DMS153 treated with DMSO at 0.1 percent for 48 hours (cell line): ENCODE measurements at regions not wholly inside any gene's neighbourhood (a gene's known extent, or its start where the extent isn't known, plus 50 kb on each side); places are given as distances from the start of the nearest gene placed in this dataset.
"Not testable (repeated sequence)": the region's sequence is repeated elsewhere in the genome, so short reads cannot be mapped to it uniquely, and the experiment has no call there.

Experiments
- DNase-seq: peaks from one replicate; lab custom pipeline; 2025; ENCODE audit not compliant: unreplicated experiment; lab: John Stamatoyannopoulos, UW

DNA sequence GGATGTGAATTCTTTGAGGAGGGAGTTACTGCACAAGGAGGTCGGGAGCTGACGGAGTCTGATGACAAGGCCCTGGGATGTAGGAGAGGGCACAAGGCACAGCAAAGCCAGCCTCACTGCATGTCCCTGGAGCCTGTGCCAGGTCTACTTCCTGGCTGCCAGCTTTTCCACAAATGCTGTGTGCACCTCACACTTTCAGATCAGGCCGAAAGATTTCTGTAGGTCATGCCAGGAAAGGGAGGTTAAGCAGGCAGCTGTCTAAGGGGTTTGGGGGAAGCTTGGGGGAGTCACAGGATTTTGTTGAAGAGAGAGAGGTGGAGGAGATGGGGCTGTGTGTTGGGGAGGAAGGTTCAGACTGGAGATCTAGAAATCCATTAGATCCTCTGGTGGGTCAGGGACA, 792.5 kb downstream of the KCNJ18 start:
- DNase-seq = no peak

DNA sequence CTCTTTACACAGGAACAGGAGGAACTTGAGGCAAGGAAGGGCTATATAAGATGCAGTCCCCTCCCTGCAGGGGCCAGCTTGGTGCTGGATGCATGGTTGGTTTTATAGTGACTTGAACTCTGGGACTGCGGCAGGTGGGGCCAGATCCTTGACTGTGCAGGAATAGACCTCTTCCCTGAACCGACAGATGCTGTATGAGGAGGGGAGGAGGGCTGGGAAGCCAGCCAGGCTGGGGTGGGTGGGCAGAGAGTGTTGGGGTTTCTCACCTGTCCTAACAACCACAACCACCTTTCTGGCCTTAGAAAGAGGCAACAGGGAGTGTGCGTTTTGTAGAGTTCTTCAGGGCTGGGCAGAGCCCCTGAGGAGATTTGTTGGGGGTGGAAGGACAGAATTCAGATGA, 798.1 kb downstream of the KCNJ18 start:
- no peak for DNase-seq

DNA sequence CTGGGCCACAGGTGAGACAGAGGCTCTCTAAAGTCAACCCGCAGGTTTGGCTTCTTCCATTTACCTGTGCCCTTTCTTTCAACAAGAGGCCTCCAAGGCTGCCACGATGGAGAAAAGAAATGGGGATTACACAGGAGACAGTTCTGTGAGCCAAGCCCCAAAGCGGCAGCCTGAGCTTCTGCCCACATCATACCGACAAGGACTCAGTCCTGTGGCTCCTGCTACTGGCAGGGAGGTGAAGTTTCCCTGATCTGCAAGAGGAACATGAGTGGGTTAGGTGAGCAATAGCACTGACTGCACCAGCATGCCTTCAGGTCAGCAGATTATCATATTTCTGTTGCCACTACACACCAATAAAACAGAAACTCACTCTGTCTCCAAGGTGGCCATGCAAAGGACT, 800.0 kb downstream of the KCNJ18 start:
- no peak for DNase-seq

DNA sequence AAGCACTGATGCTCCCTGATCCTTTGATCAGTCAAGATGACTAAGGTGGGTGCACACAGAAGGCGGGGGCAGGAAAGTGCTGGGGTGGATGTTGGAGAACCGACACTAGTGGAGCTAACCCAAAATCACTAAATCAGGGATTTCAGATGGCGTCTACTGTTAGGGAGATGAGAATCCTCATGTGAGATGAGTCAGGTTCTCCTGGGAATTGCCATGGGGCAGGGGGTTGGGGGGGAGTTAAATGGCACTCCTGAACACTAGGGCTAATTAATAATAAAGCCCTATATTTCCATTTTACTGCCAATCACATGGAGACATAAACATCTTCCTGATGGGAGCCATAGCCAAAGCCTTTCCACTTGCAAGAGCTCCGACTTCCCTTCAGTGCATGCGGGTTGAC, 804.1 kb downstream of the KCNJ18 start:
- DNase-seq = no peak

DNA sequence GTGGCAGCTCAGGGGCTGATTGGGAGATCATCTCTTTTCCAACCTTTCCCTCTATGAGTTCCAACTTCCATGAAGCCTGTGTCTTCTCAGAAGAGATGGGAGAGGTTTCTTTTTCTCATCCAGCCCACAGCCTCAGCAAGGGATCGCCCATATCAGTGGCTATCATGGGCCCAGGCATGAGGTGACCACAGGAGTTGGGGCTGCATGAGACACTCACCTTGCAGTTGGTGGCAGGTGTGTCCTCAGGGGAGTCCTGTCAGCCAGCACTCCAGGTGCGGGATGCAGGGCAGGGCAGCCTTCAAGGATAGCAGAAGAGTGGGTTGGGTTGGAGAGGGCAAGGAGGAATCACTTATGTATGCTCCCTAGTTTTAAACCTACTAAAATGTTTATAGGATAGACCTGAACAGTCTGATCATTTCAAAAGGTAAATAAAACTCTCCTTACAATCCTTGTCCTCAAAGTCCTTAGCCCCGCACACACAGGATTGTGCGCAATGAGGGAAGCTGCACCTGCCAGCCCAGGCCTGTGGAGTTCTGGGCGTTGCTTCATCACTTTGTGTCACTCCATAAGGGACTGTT, 811.1 kb downstream of the KCNJ18 start:
- DNase-seq = no peak

DNA sequence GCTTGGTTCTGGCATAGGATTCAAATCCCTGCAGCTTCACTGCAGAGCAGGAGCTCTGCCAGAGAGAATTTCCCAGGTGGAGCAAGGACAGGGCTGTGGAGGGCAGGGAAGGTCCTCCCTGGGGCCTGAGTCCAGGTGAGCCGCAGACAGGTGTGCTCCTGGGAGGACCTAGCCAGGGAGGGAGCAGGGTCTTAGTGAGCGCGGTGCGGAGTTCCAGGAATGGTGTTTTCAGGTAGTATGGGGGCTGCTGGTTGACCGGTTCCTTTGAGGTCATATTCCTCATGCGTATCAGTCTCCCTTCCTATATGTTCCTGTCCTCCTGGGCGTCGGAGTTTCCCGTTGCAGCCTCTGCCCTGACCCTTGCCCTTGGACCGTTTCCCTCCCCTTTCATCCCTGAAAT, 813.3 kb downstream of the KCNJ18 start:
- no peak for DNase-seq

DNA sequence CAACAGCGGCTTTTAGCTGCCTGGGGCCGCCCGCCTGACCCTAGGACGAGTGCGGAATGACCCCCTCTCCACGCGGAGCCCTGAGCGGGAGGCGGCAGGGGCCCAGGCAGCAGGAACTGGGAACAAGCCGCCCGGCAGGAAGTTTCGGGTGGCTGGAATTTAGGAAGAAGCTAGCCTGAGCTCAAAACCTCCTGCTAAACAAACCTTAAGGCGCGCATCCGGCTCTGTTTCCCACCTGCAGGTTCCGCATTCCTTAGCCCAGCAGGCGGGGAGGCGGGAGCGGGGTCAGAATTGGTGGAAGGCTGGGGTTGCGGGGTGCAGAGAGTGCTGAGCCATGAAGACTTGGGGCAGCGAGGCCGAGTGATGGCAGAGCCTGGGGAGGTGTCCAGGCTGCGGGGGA, 813.9 kb downstream of the KCNJ18 start:
- no peak for DNase-seq

DNA sequence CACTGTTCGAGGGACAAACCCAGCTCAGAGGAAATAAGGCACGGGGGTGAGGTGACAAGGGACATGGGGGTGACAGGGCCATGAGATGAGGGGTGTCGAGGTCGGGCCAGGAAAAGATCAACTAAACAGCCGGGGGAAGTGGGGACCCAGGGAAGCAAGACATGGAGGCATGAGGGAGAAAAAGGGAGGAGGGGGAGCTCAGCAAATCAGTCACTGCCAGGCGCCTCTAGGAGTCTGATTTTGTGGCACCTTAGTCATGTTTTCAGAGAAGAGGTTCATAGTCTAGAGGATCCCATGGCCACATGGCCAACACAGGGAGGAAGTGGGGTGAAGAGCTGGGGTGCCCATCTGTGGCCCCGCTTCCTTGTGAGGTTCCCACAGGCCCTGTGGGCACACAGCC, 814.5 kb downstream of the KCNJ18 start:
- no peak for DNase-seq

DNA sequence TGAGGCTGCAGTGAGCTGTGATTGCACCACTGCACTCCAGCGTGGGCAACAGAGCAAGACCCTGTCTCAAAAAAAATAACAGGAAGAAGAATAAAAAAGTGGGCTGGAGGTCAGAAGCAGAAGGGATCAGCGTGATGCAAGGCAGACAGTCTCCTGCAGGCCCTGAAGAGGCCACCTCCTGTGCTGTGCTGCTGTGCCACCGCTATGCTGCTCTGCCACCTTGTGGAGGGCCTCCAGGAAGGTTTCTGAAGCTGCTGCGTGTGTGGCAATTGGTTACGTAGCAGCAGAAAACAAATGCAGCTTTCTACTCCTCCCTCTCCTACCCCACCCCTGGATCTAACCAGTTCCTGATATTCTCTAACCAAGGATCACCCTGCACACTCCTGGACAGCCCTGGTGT, 815.5 kb downstream of the KCNJ18 start:
- DNase-seq = no peak

DNA sequence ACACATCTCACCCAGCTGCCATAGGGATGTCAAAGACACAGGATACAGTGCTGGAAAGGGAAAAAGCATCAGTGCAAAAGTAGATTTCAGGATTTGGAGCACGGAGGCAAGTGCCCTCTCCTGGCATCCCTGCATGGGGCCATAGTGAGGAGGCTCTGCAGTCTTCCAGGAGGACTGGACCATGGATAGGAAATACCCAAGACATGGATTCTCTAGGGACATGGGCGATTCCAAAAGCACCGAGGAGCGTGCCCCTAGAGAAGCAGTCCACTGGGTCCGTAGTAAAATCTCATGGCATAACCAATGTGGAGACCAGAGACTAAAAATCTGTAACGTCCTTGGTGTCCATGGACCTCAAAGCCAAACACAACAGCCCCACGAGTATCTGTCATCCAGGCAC, 818.2 kb downstream of the KCNJ18 start:
- DNase-seq = no peak

DNA sequence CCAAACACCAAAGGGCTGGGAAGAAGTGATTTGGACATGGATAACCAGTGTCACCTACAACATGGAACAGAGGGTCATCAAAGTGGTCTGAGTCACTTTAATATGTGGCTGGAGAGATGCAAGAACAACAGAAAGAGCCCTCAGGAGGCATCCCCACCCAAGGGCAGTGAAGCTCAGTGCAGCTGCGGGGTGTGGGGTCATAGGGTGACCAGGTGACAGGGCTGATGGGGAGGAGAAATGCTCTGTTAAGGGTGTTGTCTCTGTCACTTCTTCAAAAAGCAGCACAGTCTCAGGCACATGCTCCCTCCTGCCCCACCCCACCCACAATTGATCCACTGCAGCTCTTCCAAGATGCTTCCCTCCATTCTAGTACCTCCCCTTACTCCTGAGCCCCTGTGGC, 819.1 kb downstream of the KCNJ18 start:
- DNase-seq = no peak

DNA sequence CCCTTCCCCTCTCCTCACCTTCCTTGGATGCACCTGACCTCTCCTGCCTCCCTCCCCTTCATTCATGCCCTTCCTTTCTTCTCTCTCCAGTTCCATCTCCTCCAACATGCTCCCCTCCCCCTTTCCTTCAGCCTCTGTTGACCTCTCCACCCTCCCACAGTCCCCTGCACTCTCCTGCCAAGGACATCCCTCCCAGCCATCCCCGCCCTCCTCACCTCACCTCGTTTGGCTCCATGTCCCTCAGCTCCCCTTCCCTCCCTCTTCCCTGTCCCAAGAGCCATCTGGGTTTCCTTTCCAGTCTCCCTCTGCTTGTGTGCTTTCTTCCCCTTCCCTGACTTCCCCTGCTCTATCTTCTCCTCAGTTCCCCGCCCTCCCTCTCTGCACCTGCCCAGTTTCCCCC, 819.7 kb downstream of the KCNJ18 start:
- DNase-seq = no peak

DNA sequence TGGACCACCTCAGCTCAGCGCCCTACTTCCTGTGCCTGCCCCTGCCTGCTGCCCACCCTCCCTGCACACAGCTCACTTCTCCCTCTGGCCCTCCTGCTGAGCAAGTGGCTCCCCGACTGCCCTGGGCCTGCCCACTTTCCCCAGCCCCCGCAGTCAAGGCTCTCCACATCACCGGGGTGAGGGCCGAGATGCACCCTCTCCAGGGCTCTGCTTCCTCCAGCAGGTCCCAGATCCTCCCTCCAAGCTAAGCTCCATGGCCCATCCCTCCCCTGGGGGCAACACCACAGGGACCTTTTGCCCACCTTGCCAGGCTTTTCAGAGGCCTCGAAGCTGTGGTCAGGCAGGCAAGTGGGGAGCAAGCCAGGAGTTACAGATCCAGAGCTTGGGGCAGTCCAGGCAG, 820.2 kb downstream of the KCNJ18 start:
- no peak for DNase-seq

DNA sequence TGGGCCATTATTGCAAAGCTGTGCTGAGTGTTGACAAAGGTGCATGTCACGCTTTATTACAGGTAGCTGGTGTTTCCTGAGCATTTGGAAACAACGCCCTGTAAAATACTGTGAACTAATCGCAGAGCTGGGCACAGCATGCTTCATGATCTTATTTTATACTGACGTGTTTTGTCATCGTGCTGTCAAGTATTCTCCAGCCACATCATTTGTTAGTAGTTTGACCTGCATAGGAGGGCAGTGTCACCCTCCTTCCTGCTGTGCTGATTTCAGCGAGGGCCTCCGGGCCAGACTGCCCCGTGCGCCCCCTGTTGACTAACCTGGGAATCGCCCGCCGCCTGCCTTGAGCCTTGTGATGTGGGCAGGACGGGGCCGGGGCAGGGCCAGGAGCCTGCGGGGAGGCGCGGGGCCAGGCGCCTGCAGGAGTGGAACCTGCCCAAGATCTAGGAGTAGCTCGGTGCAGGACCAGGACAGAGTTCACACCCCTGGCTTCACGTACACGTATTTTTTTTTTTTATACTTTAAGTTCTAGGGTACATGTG, 820.7 kb downstream of the KCNJ18 start:
- no peak for DNase-seq

DNA sequence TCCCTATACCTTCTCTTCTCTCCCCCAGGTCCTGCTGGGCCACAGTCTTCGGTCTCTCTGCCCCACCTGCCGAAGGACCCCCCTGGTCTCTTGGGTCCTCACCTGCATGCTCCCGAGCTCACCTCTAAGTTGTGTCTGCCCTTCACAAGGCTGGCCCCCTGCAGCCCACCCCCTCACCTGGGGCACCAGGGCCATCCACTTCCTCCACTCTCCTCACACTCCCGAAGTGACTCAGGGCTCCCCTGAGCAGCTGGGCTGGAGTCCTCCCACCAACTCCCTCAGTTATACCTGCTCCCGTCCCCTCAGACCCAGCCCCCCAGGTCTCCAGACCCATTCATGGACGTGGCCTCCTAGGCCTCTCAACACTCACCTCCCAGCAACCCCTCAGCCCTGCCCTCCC, 822.0 kb downstream of the KCNJ18 start:
- no peak for DNase-seq

DNA sequence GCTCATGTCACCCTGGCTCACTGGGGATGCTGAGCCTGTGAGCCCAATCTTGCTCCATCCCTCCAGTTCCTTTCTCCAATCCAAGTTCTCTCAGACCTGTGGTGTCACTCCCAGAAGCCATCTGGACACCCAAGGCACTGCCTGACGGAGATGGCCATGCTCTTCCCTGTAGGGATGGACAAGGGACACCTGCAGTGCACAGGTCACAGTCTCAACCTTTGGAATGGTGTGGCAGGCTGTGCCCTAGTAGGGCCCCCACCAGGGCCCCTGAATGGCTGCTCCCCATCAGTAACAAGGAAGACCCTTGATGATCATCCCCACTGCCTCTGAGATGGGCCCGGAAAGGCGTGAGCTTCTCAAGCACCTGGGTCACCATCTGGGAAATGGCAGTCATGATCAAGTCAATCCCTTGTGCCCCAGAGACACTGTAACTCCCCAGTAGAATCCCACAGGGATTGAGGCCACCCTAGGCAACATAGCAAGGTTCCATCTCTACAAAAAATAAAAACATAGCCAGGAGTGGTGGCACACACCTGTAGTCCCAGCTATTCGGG, 822.5 kb downstream of the KCNJ18 start:
- DNase-seq = no peak

DNA sequence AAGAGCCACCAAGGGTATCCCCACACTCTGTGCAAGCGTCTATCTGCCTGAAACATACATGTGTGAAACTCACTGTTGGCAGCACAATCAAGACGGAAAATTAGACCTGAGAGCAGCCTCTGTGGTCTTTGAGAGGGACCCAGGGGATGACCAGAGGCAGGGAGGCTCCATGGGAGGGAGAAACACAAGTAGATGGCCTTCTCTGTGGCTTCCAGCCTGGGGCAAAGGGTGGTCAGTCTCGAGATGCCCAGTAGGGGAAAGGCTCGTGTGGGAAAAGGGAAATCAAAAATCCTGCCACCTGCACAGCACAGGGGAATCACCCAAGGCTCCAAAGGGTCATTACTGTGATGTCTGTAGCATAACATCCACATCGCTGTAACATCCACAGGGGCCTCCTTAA, 823.3 kb downstream of the KCNJ18 start:
- no peak for DNase-seq

DNA sequence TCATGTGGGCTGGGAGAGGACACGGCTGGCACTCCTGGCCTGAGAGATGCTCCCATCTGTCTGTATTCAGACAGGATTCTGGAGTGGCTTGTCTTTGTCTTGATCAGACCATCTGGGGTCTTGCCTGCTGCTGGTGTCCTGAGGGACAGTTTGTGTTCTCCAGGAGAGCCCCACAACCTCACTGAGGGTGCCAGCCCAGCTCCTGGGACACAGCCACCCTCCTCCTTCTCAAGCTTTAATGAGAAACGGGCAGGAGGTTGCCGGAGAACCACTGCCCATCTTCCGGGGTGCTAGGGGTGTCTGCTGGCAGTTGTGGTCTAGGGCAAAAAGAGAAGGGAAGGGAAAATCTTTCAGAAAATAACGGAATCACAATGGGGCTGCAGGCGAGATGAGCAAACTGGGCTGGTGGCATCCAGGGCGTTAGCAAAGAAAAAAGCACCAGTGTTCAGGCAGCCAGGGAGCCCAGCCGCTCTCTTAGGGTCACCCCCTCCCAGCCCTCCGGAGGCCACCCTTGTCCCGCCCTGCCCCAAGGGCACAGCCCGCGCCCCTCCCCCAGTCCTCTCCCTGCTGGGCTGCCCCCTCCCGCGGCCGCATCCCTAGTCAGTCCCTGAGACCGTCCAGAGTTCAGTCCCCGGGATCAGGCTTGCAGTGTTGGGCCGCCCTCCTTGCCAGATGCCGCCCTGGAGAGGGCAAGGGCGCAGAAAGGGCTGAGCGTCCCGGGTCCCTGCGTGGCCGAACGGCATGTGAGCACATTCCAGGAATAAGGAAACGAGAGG, 824.7 kb downstream of the KCNJ18 start:
- DNase-seq = no peak

DNA sequence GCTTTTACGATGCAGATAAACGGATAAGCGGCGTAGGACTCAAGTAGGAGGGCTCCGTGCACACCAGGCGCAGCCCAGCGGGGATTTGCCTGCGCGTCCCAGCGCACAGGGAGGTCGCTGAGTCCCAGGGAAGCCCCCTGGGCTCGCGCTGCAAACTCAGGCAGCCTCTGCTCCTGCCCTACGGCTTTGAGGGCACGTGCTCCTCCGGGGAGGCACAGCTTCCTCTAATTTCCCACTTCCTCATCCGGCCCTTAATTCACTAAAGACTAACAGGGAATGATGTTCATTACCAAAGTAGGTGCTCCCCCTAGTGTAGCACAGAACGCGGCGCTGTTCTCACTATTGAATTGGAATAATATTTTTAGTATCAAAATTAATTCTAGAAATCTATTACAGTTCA, 825.4 kb downstream of the KCNJ18 start:
- DNase-seq = no peak

DNA sequence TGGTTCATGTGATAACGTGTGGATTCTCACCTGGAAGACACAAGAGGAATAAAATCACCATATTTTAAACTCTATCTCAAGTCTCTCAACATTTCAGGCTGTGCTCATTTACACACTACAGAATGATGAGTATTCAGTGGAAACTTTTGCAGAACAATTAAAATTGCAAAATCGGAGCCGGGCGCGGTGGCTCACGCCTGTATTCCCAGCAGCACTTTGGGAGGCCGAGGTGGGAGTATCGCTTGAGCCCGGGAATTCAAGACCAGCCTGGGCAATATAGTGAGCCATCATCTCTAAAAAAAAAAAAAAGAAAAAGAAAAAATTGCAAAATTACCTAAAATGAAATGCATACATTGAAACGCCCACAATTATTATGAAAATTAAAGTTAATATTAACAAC, 825.9 kb downstream of the KCNJ18 start:
- no peak for DNase-seq

DNA sequence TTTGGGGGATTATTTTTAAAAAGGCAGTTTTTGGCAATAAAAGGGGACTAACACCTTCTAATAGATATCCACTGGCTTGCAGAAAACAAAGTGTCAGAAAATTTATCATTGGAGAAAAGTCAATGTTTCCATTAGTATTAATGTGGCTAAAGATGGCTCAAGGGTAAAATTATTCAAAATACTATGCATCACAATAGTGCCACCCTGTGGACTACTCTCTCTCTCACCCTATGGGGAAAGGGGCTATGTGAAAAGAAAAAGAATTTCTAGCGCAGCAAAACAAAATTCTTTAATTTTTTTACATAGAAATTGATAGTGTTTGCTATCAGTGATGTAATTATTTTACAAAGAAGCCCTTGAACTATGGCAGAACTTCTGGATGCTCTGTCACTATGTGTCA, 856.5 kb downstream of the KCNJ18 start:
- not testable (repeated sequence) for DNase-seq

DNA sequence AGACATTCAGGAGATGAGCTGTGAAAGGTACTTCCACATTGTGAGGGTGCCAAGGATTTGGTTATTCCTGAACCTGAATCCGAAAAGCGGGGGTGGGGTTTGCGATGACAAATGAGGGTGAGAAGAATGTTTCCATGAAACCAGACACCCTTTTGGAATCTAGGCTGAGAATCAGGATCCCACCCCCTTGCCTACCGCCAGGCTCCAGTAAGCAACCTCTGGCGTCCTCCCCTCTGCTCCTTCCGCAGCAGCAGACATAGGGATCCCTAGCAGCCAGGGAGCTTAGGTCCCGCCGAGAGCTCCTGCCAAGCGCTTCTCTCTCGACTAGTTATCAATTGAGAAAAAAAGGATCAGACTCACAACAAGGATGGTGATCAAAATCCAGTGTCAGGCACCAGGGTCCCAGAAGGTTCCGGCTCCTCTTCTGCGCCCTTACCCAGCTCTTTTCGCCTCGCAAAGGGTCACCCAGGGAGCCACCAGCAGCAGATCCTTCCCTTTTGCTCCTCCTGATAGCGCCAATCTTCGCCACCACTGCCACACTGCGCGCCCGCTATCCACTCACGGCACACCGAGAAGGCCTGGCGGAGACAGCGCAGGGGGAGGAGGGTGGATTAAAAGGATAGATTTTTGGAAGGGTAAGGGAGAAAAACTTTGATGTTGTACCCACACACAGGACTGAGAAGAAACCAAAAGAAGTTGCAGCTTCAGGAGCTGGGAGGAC, 859.5 kb downstream of the KCNJ18 start:
- DNase-seq = not testable (repeated sequence)
